RWPE1 (cell line): ENCODE measurements at regions not wholly inside any gene's neighbourhood (a gene's known extent, or its start where the extent isn't known, plus 50 kb on each side); places are given as distances from the start of the nearest gene placed in this dataset.

ENCODE experiments used
- CTCF ChIA-PET: fragments of 350-600 bp; sonication (Branson Sonifier 250); formaldehyde crosslinking; extraction: SDS; loops from one replicate; lab custom pipeline; 2021; lab: Yijun Ruan, JAX
- POLR2A ChIA-PET: fragments of 400-600 bp; formaldehyde crosslinking; extraction: SDS; loops from one replicate; lab custom pipeline; 2020; ENCODE audit warnings: antibody characterized with exemption; ENCODE audit not compliant: low non-redundant PET; lab: Yijun Ruan, JAX
- DNase-seq: peaks from one replicate; pipeline ENCODE4 v3.0.0; 2012; ENCODE audit warnings: low spot score
- H3K27ac ChIP-seq: fragments of 450-650 bp; 2 replicates; pipeline ENCODE4 v1.5.1; 2017
- CTCF ChIP-seq: fragments of 450-650 bp; conservative IDR thresholded peaks from 2 replicates; pipeline ENCODE4 v1.5.1; 2017; ENCODE audit warnings: low read depth, mild to moderate bottlenecking

- POLR2A ChIA-PET: no interaction called here
- TF ChIP-seq CTCF: no peak
- no peak overlapping the region for H3K27ac ChIP-seq
- no peak for DNase-seq
- CTCF ChIA-PET: no interaction called here
Measured at GRCh38 chr14:97080991-97081390, 283.8 kb downstream of the VRK1 start.

GRCh38 chr14:97095269-97095668 is 298.1 kb downstream of the VRK1 start:
- TF ChIP-seq CTCF: no peak
- H3K27ac ChIP-seq: no peak overlapping the region
- POLR2A ChIA-PET: no interaction called here
- CTCF ChIA-PET: no interaction called here
- DNase-seq: no peak

- DNase-seq: no peak
- H3K27ac ChIP-seq: no peak overlapping the region
- CTCF ChIA-PET: no interaction called here
- POLR2A ChIA-PET: no interaction called here
- no peak for TF ChIP-seq CTCF
Measured at GRCh38 chr14:97097296-97097695, 300.1 kb downstream of the VRK1 start.

- no peak overlapping the region for H3K27ac ChIP-seq
- CTCF ChIA-PET: no interaction called here
- POLR2A ChIA-PET: no interaction called here
- DNase-seq: no peak
- TF ChIP-seq CTCF: no peak
Measured at GRCh38 chr14:97100306-97100705, 303.1 kb downstream of the VRK1 start.

GRCh38 chr14:97101561-97101960 is 304.4 kb downstream of the VRK1 start:
- no peak for DNase-seq
- TF ChIP-seq CTCF: no peak
- ChIA-PET POLR2A (no interaction called here), CTCF (interaction anchor here (0.7 kb wide), 1 partner anchor 12 kb away, joined by 3 read pairs; no protein-coding TSS in a partner anchor)
- no peak overlapping the region for H3K27ac ChIP-seq

GRCh38 chr14:97104029-97104428 is 306.8 kb downstream of the VRK1 start:
- H3K27ac ChIP-seq: no peak overlapping the region
- no peak for TF ChIP-seq CTCF
- no peak for DNase-seq
- ChIA-PET CTCF (no interaction called here), POLR2A (no interaction called here)

- H3K27ac ChIP-seq: no peak overlapping the region
- TF ChIP-seq CTCF: no peak
- no peak for DNase-seq
- POLR2A ChIA-PET: no interaction called here
- CTCF ChIA-PET: no interaction called here
Measured at GRCh38 chr14:97106166-97106565, 309.0 kb downstream of the VRK1 start.
